GM21529 (cell line): ENCODE measurements at regions not wholly inside any gene's neighbourhood (a gene's known extent, or its start where the extent isn't known, plus 50 kb on each side); places are given as distances from the start of the nearest gene placed in this dataset.

ENCODE experiments used
- ATAC-seq: cut with Tn5 transposase; IDR thresholded peaks from one replicate; pipeline ENCODE4 v1.9.1; 2021; ENCODE audit not compliant: unreplicated experiment

- no peak for ATAC-seq
Observed at GRCh38 chr15:96390986-96391385, 60.5 kb downstream of the NR2F2 start.

DNA sequence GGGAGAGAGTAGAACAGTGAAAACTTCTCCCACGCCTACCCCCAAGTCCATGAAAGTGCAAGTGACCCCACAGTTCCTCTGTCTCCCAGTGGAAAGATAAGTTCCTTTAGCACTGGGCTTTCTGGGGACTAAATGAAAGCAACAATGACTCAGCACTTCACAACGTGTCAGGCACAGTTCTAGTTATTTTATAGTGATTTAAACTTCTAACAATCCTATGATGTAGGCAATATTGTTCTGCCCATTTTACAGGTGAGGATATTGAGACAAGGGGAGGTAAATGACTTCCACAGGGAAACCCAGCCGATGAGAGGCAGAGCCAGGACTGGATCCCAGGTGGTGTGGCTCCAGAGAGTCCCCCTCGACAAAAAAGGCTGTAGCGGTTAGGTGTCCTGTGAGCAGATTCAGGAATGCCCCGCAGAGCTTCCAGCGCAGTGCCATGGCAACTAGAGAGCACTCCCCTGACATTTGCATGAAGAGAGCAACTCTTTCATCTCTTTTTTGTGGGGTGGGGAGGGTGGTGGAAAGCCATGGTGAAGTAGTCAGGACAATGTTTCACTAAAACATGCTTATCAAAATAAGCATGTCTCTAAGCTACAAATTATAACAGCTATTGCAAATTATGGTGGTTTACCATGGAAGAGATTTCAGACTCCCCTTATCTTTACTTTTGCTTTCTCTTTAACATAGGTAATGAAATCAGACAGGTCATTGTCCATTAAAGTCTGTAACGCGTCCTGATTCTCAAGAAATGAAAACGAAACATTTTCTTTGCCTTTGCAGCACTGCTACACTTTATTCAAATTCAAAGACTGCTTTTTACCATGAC lies 62.1 kb downstream of the NR2F2 start:
- no peak for ATAC-seq

GRCh38 chr15:96393209-96393513 lies 62.7 kb downstream of the NR2F2 start:
- ATAC-seq, result no peak

DNA sequence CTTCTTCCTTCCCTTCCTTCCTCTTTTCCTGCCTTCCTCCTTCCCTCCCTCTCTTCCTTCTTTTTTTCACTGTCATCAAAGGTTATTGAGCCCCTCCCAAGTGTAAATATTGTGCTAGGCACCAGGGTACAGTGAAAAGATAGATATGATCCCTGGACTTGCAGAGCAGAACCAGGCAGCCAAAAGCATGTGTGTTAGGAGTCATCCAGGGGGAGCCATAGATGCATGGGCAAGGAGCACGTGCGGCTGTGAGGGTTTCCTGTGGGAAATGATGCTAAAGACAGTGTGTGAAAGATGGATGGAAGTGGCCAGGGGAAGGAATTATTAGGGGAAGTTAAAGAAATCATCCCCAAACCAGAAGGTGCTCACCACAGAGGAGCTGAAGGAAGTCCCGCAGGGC lies 65.2 kb downstream of the NR2F2 start:
- no peak for ATAC-seq

DNA sequence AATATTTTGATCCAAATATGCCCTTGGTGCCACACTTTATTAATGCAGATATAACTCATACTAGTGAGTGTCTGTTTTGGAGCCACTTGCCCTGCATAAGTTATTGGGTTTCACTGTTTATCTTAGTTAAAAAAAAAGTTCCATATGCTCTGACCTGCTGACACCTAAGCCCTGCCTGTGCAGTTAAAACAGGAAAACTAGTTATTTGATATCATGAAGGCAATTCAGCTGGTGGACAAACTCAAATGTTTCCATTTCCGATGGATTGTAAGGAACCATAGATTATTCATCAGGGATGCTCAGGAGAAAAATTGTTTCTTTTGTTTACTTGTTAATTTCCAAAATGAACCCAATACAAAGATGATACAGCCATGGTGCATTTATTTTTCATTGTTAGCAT lies 68.3 kb downstream of the NR2F2 start:
- ATAC-seq, result no peak

GRCh38 chr15:96402403-96402802 lies 71.9 kb downstream of the NR2F2 start:
- no peak for ATAC-seq

- no peak for ATAC-seq
Observed at GRCh38 chr15:96403071-96403470, 72.6 kb downstream of the NR2F2 start.

- no peak for ATAC-seq
Observed at GRCh38 chr15:96403932-96404331, 73.4 kb downstream of the NR2F2 start.

DNA sequence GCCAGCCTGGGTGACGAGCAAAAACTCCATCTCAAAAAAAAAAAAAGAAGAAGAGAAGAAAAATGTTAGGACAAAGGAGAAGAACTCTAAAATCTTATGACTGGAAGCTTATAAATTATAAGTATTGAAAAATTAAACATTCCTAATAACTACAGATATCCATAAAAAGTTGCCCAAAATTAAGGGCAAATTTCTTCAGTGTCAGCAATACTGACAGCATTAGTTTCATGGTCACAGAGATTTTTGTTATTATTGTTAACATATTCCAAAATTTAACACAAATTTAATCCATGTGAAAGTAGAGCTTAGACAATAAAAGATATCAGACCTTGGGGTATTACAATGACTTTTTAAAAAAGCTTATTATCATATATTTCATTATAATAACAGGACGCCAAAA lies 74.1 kb downstream of the NR2F2 start:
- ATAC-seq, result no peak

DNA sequence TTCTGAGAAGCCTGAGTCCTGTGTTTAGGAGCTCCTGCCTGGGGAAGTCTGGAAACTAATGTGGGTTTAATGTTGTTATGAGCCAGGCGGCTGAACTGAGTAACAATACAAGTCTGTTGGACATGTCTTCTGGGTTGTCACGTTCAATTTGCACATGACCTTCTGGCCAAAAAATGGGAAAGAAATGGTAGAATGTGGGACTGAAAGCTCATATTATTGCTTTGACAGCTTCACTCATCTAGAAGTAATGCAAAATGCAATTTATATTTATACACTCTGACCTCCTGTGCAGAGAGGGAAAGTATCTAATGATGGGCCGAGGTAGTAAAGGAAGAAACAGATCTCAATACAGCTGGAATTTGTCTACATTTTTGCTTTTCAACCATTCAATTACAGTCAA lies 75.8 kb downstream of the NR2F2 start:
- no peak for ATAC-seq

- no peak for ATAC-seq
Observed at GRCh38 chr15:96406701-96407100, 76.2 kb downstream of the NR2F2 start.

GRCh38 chr15:96407482-96407881 lies 77.0 kb downstream of the NR2F2 start:
- no peak for ATAC-seq

GRCh38 chr15:96408591-96409183 lies 78.2 kb downstream of the NR2F2 start:
- no peak for ATAC-seq

- no peak for ATAC-seq
Observed at GRCh38 chr15:96409215-96410138, 79.0 kb downstream of the NR2F2 start.

DNA sequence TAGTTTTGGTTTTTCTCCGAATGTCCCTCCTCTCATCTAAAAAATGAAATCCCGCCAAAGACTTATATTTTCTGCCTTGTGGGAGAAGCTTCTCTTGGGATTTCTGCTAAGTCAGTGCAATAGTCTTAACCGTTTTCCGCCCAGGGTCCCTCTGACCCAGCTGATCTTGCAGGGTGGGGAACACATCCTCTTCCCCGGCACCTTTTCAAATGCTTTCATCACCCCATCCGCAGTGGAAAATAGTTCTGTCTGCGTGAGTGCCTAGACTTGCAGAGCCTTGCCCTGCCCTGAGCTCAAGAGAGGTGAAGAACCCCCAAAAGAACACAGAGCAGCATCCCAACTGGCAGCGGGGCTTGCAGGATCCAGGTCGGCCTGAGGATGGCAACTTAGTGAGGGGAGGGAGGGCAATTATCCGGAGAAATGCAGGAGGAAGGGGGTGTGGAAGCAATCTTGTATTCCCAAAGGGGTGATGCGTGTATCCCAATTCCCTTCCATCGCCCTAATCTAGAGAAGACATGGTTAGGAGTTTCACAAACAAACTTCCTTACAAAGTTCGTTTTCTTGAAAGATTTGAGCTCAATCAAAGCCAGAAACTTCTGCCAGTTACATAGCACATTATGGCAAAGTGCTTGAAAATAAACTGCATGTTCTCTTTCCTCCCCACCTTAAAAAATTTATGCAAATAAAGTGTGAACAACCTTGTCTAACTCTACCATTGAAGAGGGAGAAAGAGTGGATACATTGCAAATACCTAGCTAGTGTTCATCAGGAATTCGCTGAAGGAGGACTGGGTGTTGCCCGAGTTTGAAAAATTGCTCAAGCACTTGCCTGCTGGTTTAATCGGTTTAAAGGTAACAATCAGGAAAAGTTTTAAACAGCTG lies 79.9 kb downstream of the NR2F2 start:
- no peak for ATAC-seq

DNA sequence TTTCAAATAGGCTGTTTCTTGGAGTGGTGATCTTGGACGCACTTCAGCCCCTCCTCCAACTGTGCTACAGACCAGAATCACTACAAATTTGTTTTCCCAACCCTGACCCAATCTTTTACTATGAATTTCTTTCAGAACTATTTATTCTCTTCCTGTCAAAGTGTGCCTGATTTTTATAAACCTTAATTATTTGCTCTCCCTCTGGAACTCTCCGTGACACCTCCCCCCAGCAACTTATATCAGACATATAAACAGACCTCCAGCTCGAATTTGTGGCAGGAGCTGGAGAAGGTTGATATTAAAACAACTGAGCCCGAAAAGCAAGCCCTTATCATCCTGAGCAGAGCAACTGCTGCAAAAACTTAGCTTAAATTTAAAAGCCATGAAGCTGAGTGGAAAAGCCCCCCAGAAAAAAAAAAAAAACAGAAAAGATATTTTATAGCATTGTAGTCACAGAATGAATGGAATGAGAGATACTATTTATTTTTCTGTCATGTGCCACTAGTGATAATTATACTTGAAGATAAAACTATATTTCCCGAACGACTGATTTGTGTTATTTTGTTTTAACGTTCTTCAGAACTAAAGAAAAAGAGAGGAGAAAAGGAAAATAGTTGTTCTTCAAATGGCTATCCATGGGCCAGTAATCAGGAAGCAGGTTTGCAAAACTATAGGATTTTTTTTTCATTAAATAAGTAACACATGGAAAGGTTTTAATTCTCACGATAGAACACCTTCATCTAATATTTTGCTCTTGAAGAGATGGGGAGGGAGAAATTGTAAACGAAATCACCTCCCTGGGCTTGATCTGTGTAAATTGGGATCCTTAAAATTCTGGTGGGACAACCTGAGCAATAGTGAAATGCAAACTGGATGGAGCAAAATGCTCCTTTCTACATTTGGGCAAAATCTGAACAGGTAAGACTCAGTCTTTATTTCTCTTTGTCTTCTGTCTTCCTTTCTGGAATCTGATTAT lies 80.8 kb downstream of the NR2F2 start:
- ATAC-seq, result no peak

DNA sequence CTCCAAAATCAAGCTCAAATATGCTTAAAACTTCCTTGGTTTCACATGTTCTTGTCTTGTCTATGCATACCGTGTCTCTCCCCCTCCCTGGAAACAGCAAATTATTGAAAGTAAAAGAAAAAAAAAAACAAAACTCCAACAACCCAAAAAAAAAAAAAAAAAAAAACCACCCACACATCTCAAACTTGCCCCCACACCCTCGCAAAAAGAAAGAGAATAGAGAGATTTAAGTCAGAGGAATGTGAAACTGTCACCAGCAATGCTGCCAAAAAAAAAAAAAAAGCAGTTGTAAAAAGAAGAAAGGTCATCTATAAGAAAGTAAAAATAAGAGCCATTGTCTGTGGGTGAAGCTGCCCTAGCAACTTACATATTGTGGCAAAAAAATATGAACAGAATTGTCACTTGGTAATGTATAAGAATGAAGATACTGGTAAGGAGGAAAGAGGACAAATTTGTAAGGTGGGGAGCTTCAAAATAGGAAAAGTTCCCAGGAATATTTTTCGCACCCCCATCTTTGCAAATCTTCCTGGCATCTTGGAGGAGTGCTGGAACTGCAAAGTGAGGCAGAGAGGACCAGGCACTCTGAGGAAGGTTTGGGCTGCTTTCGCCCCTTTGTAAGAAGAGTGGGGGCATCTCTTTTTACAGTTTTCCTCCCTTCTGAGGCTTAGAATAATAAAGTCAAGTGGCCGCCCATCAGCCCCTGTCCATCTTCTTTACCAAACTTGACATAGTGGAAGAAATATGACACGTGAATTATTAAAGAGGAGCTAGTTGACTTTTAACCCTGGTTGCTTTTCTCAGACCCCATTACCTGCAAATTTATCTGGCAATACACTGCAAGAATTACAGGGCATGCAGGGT lies 81.8 kb downstream of the NR2F2 start:
- ATAC-seq, result no peak

- ATAC-seq, result no peak
Observed at GRCh38 chr15:96412906-96413231, 82.4 kb downstream of the NR2F2 start.

DNA sequence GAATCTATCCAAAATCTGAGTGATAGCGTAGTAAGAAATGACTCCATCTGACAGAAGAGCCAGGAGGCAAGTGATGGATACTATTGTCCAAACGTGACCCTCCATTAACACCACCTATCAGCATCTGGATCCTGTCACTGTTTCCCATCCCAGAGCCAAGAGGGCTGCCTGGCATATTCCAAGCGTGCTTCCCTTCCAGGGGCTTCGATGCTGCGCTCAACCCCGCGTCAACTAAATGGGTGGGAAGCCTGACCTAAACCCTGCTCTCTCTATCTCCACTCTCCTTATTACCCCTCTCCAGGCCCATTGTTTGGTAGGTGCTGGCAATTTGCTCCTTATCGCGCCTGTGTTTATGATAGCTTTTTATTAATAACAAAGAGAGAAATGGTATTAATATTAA lies 83.2 kb downstream of the NR2F2 start:
- ATAC-seq, result no peak
